ENCODE measurements at regions not wholly inside any gene's neighbourhood (a gene's known extent, or its start where the extent isn't known, plus 50 kb on each side); places are given as distances from the start of the nearest gene placed in this dataset.

- TF ChIP-seq CTCF (IDR thresholded peaks at IDR 0.05) (no peak), POLR2A (IDR thresholded peaks at IDR 0.05) (no peak)
Observed at GRCh38 chr5:61991866-61992265, 314.1 kb upstream of the KIF2A start.

Data from body of pancreas (tissue), 4 donors.